SK-N-SH (cell line): ENCODE measurements at regions not wholly inside any gene's neighbourhood (a gene's known extent, or its start where the extent isn't known, plus 50 kb on each side); places are given as distances from the start of the nearest gene placed in this dataset.

Source experiments
- CTCF ChIP-seq: fragments of 200-600 bp; sonication (generic); IDR thresholded peaks from 2 replicates; pipeline ENCODE4 v1.6.1; 2017; ENCODE audit warnings: antibody characterized with exemption, mild to moderate bottlenecking, moderate library complexity
- PBX3 ChIP-seq: IDR thresholded peaks from 2 replicates; pipeline ENCODE4; 2012
- POLR2AphosphoS5 ChIP-seq: IDR thresholded peaks from 2 replicates; pipeline ENCODE4 v1.6.1; 2012; ENCODE audit warnings: low read depth, low read length

- TF ChIP-seq CTCF (no peak), PBX3 (no peak), POLR2AphosphoS5 (no peak)
Measured at GRCh38 chr10:105503714-105504113, 862.6 kb downstream of the SORCS3 start.
